ENCODE measurements at regions not wholly inside any gene's neighbourhood (a gene's known extent, or its start where the extent isn't known, plus 50 kb on each side); places are given as distances from the start of the nearest gene placed in this dataset.
"Not testable (repeated sequence)": the region's sequence is repeated elsewhere in the genome, so short reads cannot be mapped to it uniquely, and the experiment has no call there.

DNA sequence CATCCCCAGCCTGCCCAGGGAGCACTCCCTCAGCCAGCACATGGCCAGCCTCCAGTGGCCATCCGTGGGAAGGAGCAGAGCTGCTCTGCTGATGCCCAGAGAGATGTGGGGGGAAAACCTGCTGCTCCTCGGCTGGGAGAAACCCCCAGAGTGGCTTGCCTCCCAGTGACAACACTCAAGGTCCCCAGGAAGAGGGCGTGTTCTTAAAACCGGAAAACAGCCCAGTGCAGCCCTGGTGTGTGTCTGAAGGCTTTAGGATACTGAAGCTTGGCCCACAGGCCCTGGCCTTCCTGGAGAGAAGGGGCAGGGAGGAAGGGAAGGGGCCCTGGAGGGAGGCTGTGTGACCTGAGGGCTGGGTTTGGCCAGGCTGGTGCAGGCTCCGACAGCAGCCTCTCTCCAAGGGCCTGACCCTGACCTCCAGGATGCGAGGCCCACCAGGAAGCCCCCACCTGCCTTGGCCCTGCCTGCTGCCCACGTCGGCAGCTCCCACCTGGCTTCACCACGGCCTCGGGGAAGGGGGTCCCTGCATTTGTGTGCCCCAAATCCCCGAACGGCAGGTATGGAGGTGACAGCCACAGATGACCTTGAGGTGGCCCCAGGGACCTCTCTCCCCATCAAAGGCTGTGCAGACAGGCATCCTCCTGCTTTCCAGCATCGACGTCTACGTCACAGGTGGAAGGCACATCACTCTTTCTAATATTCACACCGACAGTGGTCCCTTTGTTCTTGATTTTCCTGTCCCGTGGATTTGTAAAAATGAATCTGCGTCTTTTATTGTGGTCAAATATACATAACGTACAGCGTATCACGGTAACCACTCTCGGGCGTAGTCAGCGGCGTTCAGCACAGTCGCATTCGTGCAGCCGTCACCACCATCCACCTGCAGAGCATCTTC is 190.0 kb upstream of the C14orf180 start:
- DNase-seq: peak; percentile 4

DNA sequence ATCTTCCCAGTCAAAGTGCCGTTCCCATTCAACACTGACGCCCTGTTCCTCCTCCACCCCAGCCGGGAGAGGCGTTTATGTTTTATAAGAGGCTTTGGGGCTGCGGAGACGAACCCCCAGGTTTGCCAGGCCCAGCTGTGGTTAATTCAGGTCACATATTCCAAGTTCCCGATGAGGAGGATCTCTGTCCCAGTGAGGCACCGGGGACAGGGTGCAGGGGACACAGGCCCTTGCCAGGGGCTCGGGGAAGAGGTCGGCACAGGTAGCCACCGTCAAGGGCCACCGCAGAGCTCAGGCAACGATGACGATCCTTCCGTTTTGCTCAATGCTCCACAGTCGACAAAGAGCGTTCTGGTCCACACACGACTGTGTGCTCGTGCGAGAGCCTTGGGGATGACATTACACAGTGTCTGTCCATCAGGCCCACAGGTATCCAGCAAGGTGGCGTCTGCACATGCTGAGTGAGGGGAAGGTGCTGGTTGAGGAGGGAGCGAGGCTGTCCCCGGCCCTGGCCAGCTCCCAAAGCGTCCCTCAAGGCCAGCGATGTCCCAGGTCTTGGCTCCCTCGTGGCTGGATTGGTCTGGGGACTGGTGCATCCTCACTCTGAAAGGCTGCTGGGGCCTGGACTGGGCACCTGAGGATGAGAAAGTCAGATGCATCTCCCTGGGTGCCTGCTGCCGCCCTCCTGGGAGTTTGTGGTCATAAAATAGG is 189.2 kb upstream of the C14orf180 start:
- DNase-seq: peak; percentile 1

DNA sequence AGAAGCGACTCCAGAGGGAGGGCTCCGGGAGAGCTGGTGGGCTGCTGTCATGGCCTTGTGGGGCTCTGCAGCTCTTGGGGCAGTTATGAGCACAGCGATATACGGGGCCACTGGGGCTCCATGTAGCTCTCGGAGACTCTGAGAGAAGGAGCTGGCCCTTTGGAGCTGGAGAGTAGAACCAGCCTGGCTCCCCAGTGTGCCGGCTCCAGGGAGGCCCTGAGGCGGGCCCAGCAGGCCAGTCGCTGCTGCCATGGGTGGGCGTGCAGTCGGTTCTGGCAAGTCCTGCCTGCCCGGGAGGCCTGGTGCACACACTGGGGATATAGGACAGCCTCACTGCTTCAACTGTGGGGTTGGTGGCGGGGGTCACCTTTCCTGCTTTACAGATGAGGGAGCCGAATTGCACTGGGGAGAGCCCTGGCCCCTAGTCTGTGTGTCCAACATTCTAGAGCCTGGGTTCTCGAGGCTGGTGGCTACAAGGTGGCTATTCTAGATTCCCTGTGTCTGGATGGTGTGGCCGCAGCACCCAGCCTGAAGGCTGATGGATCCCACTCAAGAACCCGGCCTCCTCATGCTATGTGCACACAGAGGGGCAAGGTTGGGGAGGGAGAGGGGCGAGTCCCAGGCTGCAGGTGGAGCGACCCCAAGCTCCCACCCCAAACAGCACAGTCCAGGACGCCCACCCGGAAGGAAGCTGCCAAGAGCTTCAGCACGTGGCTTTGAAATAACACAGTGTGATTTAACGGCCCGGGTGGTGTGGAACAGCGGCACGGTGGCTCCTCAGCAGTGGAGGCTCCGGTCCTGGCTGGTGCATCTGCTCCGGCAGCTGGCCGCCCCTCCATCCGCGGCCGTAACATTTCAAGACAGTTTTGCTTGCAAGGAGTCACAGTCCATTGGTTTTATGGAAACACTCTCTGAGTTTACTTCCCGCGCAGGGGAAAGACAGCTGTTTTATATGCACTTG is 188.3 kb upstream of the C14orf180 start:
- DNase-seq: peak; percentile 1

DNA sequence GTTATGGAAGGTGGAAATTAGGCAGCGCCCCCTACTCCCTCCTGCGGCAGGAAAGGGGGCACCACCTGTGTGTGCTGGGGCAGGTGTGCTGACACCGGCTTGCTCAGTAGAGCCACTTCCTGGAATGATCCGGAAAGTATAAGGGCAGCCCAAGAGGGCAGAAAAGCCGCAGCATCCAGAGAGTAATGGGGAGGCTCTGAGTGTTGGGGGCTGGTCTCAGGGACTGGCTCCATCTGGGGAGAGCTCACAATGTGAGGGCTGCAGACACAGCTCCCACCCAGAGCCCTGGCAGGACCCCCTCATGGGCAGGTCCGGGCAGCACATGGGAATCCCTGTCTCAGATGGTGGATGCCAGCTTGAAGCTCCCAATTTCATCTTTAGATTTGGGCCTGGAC is 187.6 kb upstream of the C14orf180 start:
- peak; percentile 3 for DNase-seq

DNA sequence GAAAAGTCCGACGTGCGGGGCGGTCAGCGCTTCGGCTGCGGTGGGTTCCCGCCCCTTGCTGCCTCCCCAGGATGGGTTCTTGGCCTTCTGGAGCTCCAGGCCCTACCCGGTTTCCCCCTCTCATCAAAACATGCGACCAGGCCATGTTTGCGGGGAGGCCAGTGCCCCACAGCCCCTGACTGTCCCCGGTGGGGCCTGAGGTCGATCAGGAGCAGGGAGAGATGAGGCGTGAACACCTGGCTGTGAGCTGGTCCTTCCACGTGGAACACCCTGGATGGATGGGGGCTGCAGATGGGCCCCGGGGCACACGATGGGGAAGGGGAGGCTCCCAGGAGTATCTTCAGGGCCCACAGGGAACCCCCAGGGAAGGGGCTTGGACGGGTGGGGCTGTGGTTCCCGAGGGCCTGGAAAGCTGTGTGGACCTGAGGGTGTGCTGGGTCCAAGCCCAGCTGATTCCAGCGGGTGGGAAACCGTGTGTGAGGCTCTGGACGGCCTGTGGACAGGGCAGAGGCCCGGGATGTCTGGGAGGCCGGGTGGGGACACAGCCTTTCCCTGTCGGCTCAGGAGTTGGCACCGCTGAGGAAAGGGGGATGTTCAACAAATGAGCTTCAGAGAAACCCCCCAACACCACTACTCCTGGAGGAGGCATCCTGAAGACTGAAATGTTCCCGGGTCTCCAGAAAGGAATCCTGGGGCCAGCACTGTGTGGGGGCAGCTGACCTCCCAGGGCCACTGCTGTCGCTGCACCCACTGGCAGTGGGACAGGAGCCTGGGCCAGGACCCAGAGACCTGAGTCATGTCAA is 187.0 kb upstream of the C14orf180 start:
- DNase-seq: peak; percentile 1

DNA sequence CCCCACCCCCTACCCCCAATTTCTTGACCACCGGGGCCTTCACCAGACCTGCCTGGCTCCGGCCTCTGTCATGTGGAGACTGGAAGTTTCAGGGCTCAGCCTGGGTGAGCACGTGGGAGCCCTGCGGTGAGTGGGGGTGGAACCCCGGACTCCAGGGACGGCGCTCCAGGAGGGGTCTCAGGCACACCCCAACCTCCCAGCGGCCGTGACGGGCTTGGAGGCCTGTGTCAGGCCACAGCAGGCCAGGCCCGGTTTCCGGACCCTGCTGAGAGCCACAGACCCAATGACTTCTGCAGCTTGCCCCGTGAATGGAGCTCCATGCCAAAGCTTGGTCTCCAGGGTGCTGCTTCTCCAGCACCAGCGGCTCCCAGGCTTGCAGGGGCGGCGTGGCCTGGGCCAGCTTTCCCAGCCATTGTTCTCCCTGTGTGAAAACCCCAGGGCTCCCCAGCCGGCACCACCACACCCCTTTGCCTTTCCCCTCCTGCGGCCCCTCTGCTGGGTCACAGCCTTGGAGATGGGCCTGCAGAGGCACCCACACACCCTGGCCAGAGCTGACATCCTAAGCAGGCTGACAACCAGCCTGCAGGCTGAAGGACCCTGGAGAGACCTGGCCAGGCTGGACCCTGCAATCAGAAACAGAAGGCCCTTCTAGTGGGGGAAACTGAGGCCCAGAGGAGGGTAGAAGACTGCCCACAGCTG is 186.2 kb upstream of the C14orf180 start:
- DNase-seq: peak; percentile 1

DNA sequence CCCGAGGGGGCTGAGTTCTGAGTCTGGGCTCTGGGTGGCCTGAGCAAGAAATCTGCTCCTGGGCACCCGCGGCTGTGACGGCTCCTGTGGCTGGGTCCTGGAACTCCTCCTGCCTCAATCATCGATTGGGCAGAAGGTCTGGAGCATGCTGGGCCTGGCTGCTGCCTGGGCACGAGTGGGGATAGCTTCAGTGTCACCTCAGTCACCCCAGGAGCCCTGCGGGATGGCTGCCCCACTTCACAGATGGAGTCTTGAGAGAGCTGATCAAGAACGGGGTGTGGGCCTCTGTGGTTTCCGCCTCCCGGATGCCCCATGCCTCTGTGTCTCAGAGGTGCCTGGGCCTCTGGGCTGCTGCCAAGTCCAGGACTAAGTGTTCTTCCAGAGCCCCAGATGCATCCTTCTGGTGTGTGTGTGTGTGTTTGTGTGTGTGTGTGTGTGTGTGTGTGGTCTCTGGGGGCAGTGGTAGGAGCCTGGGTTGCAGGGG is 185.6 kb upstream of the C14orf180 start:
- DNase-seq: peak; percentile 58

DNA sequence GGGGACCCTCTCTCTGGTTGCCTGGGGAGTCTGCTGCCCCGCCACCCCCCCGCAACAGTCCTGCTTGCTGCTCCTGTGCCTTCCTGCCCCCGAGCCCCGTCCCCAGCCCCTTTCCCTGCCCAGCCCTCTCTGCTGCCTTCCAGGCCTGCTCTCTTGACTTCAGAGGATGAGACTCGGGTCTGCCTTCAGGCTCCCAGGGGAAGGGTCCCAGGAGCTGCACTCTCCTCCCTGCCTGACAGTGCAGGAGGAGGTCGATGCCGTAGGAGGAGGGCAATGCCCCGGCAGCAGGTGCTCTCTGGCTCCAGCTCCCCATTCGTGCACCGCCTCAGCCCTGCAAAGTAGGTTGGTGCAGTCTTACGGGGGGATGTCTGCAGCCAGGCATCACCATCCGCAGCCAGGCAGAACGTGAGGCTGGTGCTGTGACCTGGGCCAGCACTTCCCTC is 185.1 kb upstream of the C14orf180 start:
- DNase-seq: no peak

DNA sequence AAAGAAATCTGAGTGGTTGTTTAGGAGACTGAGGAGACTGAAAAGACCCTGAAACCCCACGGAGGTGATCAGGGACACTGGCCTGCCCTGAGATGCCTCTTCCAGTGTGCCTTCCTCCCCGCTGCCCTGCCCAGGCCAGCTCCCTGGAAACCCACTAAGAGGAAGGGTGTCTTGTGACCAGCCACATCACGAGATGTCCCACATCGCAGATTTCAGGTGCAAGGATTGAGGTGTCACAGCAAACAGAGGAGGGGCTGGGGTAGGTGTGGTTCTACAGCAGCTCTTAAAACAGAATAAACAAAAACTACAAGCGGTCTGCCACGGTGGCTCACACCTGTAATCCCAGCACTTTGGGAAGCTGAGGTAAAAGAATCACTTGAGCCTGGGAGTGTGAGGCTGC is 184.3 kb upstream of the C14orf180 start:
- DNase-seq: no peak

DNA sequence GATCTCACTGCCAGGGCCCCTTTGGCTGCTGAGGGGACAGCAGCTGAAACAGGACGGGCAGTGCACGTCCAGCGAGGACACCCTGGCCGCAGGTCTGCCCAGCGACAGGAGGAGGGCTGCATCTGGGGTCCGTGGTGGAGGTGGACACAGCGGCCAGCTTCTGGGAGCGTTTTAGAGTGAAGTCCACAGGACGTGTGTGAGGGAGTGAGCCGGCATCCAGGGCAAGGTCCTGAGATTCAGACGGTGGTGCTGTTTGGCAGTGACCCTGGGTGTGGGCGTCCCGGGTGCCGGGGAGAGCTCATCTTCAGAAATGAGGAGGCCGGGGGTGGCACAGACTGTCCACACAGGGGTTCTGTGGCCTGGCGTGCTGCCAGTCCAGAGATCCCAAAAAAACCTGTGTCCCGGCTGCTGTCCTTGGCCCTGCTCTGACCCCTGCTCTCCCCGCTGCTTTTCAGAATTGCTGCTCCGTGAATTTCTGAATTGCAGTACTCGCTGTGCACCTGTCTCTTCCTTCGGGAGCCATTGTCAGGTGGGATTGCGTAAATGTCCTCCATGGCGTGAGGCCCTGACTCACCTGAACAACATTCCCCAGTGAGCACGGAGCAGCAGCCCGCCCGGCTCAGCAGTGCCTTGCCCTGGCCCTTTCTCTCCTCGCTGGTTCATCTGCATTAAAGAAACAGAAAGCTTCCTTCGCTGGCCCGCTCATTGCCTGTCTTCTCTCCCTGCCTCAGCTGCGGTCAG is 183.5 kb upstream of the C14orf180 start:
- DNase-seq: no peak

DNA sequence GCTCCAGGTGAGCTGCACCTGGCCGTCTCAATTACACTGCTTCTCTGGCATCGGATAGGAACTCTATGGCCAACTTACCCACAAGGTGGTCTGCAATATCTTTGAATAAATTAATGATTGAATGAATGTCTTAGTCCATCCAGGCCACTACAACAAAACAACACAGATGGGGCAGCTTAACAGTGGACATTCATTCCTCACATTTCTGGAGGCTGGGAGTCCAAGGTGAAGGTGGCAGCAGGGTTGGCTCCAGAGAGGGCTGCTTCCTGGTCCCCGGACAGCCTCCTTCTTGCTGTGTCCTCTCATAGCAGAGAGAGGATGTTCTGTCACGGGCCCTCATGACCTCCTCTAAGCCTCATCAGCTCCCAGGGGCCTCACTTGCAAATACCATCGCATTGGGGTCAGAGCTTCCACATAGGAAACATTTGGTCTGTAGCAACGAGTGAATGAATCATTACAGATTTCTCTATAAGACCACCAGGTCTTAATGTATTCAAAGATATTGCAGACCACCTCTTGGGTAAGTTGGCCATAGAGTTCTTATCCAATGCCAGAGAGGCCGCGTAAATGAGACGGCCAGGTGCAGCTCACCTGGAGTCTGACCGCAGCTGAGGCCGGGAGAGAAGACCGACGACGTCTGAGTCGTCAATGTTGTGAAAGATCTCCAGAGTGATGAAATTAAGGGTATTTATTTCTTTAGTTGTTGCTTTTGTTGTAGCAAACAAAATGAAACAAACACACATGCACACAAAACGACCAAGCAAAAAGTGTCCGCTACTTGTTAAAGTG is 182.7 kb upstream of the C14orf180 start:
- DNase-seq: no peak

DNA sequence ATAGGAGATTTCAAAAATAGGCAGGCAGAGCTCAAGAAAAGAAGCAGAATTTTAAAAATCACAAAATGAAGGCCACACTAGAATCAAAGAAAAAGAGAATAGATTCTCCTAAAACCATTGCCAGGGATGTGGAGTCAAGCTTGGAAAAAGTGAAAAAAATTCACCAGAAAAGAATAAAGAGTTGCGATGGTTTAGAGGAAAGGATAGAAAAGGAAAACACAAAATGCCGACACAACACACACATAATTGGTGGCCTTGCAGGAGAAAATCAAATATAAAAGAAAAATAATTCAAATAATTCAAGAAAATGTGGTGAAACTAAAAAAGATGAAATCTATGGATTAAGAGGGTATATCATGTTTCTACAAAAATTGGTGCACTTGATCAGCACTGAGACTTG is 181.6 kb upstream of the C14orf180 start:
- DNase-seq: no peak

DNA sequence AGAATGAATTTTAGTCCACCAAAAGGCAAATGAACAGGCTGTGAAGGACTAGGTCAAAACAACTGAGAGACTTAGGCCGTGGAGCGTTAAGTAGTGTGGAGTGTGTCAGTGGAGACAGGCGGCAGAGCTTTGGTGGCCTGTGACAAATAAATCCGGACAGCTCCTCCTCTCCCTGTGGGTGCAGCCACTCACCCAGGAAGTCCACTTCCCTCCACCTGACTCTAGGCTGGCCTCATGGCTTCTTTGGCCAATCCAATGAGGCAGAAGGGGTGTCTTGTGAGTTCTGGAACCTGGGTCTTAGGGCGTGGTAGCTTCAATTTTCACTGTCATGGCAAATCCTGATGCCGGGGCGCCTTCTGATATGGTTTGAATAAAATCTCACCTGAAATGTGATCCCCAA is 180.9 kb upstream of the C14orf180 start:
- DNase-seq: no peak

DNA sequence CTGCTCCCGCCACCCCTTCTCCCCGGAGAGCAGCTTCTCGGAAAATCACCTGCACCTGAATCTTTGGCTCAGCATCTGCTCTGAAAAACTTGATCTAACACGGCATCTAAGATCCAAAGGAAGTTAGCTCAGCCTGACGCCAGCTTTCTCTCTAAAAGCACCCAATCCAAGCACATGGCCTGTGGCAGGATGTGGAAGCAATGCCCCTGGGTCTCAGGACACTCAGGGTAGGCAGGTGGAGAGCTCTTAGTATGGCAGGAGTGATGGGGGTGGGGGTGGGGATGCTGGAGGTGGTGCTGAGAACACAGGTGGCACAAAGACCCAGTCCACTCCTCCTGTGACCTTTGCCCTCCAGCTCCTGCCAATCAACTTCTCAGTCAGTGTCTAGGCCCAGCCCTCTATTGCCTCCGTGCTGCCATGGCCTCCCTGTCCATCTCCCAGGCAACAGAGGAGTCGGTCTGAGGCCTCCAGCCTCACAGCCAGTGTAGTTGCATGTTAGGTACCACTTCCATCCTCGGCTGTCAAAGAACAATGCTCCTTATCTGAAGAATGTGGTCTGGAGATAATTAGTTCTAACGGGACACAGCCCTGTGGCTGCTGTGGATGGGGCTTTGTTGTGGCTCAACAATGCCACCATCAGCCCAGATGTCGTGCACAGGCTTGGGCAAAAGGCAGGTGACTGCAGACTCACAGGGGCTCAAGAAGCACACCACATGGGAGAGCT is 180.0 kb upstream of the C14orf180 start:
- DNase-seq: no peak

DNA sequence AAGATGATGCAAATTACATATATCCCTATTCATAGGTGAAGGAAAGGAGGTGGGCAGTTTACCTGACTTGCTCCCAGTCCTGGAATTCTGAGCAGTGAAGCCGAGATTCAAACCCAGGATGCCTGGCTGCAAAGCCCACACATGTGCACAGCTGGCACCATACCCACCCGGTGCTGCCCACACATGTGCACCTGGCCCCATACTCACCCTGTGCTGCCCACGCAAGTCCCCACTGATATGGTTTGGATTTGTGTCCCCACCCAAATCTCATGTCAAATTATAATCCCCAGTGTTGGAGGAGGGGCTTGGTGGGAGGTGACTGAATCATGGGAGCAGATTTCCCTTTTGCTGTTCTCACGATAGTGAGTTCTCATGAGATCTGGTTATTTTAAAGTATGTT is 179.2 kb upstream of the C14orf180 start:
- no peak for DNase-seq

DNA sequence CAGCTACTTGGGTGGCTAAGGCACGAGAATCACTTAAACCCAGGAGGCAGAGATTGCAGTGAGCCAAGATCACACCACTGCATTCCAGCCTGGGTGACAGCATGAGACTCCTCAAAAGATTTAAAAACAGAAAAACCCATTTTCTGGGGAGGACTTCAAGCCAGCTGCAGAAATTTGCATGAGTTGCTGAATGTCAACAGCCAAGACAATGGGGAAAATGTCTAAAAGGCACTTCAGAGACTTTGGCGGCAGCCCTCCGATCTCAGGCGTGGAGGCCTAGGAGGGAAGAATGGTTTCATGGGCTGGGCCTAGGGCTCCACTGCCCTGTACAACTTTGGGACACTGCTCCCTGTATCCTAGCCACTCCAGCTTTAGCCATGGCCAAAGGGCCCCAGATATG is 177.8 kb upstream of the C14orf180 start:
- DNase-seq: no peak

DNA sequence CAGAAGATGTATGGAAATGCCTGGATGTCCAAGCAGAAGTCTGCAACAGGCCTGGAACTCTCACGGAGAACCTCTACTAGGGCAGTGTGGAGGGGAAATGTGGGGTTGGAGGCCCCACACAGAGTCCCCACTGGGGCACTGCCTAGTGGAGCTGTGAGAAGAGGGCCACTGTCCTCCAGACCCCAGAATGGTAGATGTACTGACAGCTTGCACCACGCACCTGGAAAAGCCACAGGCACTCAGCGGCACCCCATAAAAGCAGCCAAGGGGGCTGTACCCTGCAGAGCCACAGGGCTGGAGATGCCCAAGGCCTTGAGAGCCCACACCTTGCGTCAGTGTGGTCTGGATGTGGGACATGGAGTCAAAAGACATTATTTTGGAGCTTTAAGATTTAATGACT is 177.3 kb upstream of the C14orf180 start:
- not testable (repeated sequence) for DNase-seq

DNA sequence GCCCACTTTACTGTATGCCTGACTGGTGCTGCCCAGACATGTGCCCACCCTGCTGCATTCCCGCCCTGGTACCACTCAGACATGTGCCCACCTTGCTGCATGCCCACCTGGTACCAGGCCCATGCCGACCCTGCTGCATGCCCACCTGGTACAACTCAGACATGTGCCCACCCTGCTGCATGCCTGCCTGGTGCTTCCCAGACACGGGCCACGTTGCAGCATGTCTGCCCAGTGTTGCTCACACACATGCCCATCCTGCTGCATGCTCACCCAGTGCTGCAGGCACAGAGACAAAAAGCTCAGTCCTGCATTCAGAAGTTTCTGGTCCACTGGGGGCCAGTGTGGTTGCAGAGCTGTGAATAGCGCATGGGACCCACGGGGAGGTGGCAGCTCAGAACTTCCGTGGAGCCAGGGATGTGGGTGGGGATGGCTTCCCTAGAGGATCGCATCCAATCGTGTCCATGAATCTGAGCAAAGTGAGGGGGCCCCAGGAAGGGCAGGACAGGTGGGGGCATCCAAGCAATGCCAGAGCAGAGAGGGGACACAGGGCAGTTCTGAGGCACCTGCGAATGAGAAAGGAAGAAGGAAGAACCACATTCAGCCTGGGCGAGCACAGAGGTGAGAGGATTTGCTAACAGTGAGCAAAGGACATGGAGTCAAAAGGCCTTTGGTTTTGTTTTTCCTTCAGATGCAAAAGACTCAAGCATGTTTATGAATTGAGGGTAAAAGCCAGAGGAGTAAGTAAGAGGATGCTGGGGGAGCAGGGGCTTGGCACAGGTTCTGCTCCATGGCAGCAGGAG is 175.9 kb upstream of the C14orf180 start:
- DNase-seq: no peak

Data from activated naive CD4-positive, alpha-beta T cell treated with Interleukin-2 at 50 U/mL for 16 hours (primary cell).